K562 (cell line): ENCODE measurements at regions not wholly inside any gene's neighbourhood (a gene's known extent, or its start where the extent isn't known, plus 50 kb on each side); places are given as distances from the start of the nearest gene placed in this dataset.

Source experiments
- ATAC-seq: fragments of 200-7000 bp; cut with Tn5 transposase; 3 replicates; pipeline ENCODE4 v1.9.1; 2020; ENCODE audit warnings: moderate library complexity
- BruUV-seq: library from RNA; stranded (reverse); fragments of 400-500 nt; replicated peaks from 2 replicates; lab custom pipeline; 2021; lab: Mats Ljungman, UMichigan
- CTCF ChIA-PET: fragments of 300-600 bp; formaldehyde crosslinking; extraction: SDS; loops from one replicate; lab custom pipeline; 2021; ENCODE audit warnings: low intra/inter-chr PET ratio; lab: Yijun Ruan, JAX
- POLR2A ChIA-PET: fragments of 300-600, 350-650 bp; sonication (Branson Sonifier 250); formaldehyde crosslinking; extraction: SDS; loops from one replicate; lab custom pipeline; 2021; ENCODE audit warnings: antibody characterized with exemption, inconsistent platforms; lab: Yijun Ruan, JAX
- DNase-seq, 4 experiments: peaks; one replicate each; pipeline versions ENCODE4 v3.0.0 to v3.0.0-alpha.2; 2011 to 2018; ENCODE audit warnings: low spot score in 3 of 4, mixed read lengths in 3 of 4; ENCODE audit errors: extremely low read depth in 1 of 4
- FAIRE-seq: peaks from 2 replicates; lab custom pipeline; 2011; peaks lifted over from hg19 to GRCh38; lab: Jason Lieb, UNC
- H2AFZ ChIP-seq: 2 replicates; pipeline ENCODE4 v1.6.0; 2011; ENCODE audit warnings: low read depth, low read length, control low read depth, inconsistent platforms
- H3K27ac ChIP-seq: fragments of 200-600 bp; 3 replicates; pipeline ENCODE4 v1.8.0; 2011; ENCODE audit warnings: low read depth, mild to moderate bottlenecking, control low read depth, inconsistent platforms, low read length, moderate library complexity, mixed read lengths; ENCODE audit errors: extremely low read depth
- H3K27me3 ChIP-seq, 2 experiments: fragments of 300-600 bp in 1 of 2; 2 replicates in 1 of 2; 3 replicates in 1 of 2; pipeline versions ENCODE4 v1.6.0 to v1.8.0; 2011; ENCODE audit warnings: inconsistent platforms in 2 of 2, low read length in 2 of 2, mild to moderate bottlenecking in 1 of 2, mixed read lengths in 1 of 2, moderate library complexity in 1 of 2; ENCODE audit not compliant: control insufficient read depth in 2 of 2, insufficient read depth in 2 of 2
- H3K36me3 ChIP-seq: fragments of 300-600 bp; 3 replicates; pipeline ENCODE4 v1.8.0; 2011; ENCODE audit warnings: mild to moderate bottlenecking, low read length, inconsistent platforms; ENCODE audit not compliant: control insufficient read depth, insufficient read depth
- H3K4me1 ChIP-seq, 2 experiments: fragments of 200-600 bp in 1 of 2; replicated peaks in 1 of 2; 2 replicates in 1 of 2; 3 replicates in 1 of 2; pipeline versions ENCODE4 v1.5.1 to v1.8.0; 2011; ENCODE audit warnings: inconsistent platforms in 2 of 2, low read length in 2 of 2, mild to moderate bottlenecking in 1 of 2, mixed read lengths in 1 of 2, moderate library complexity in 1 of 2; ENCODE audit not compliant: control insufficient read depth in 2 of 2, insufficient read depth in 2 of 2
- H3K4me2 ChIP-seq: 2 replicates; pipeline ENCODE4 v1.6.1; 2011; ENCODE audit warnings: low read length, control low read depth, inconsistent platforms, mixed read lengths; ENCODE audit not compliant: insufficient read depth
- H3K4me3 ChIP-seq: fragments of 200-600 bp; sonication (generic), shearing (Covaris generic); 2 replicates; pipeline ENCODE4 v1.5.1; 2016; ENCODE audit warnings: control low read depth, inconsistent platforms
- H3K79me2 ChIP-seq: fragments of 200-600 bp; 3 replicates; pipeline ENCODE4 v1.8.0; 2011; ENCODE audit warnings: low read length, inconsistent platforms; ENCODE audit not compliant: control insufficient read depth, insufficient read depth
- H3K9ac ChIP-seq, 2 experiments: 2 replicates each; pipeline versions ENCODE4 v1.6.0 to v1.6.1; 2011; ENCODE audit warnings: low read depth in 2 of 2, low read length in 2 of 2, control low read depth in 1 of 2, inconsistent platforms in 1 of 2, mild to moderate bottlenecking in 1 of 2, mixed read lengths in 1 of 2; ENCODE audit not compliant: insufficient read depth in 1 of 2
- H3K9me1 ChIP-seq: one replicate; pipeline ENCODE4 v1.6.0; 2011; ENCODE audit warnings: inconsistent platforms, mild to moderate bottlenecking, low read length, moderate library complexity; ENCODE audit not compliant: control insufficient read depth, insufficient read depth
- H3K9me3 ChIP-seq: replicated peaks from 2 replicates; pipeline ENCODE4 v1.5.1; 2011; ENCODE audit warnings: low read depth, low read length, inconsistent platforms; ENCODE audit not compliant: control insufficient read depth, insufficient read depth
- H4K20me1 ChIP-seq: replicated peaks from 2 replicates; pipeline ENCODE4 v1.6.1; 2011; ENCODE audit warnings: low read length, inconsistent platforms, mixed read lengths; ENCODE audit not compliant: control insufficient read depth, insufficient read depth
- FOXJ3 ChIP-seq: sonication (generic); formaldehyde crosslinking; IDR thresholded peaks from 2 replicates; pipeline ENCODE4 v1.4.0; 2020; ENCODE audit warnings: mild to moderate bottlenecking, missing genetic modification reagents
- IRF1 ChIP-seq: sonication (generic); formaldehyde crosslinking; IDR thresholded peaks from 2 replicates; pipeline ENCODE4 v1.8.0; 2022; ENCODE audit warnings: missing genetic modification reagents, mild to moderate bottlenecking, borderline replicate concordance
- NFE2L1 ChIP-seq: fragments of 450-650 bp; IDR thresholded peaks from 2 replicates; pipeline ENCODE4 v1.6.1; 2016; ENCODE audit warnings: missing genetic modification characterization, low read depth, mild to moderate bottlenecking, missing compliant biosample characterization, moderate library complexity, borderline replicate concordance
- NR0B1 ChIP-seq: fragments of 450-650 bp; IDR thresholded peaks from one replicate; pipeline ENCODE4 v1.6.1; 2018; ENCODE audit warnings: mild to moderate bottlenecking, moderate library complexity; ENCODE audit not compliant: partially characterized antibody
- RREB1 ChIP-seq: fragments of 250-450 bp; sonication (Bioruptor Pico); IDR thresholded peaks from 2 replicates; pipeline ENCODE4 v1.4.0; 2020
- ZBTB26 ChIP-seq: fragments of 450-650 bp; formaldehyde crosslinking; IDR thresholded peaks from 2 replicates; pipeline ENCODE4 v1.4.0; 2022; ENCODE audit warnings: missing genetic modification characterization
- ZBTB9 ChIP-seq: fragments of 450-650 bp; formaldehyde crosslinking; IDR thresholded peaks from 2 replicates; pipeline ENCODE4 v1.4.0; 2020; ENCODE audit warnings: mild to moderate bottlenecking, moderate library complexity
- WGBS: fragments of 100-300 bp; shearing (Covaris generic); methylation state at CpG from one replicate; pipeline ENCODE4 v1.1.6; 2016; ENCODE audit warnings: low coverage, mixed read lengths; ENCODE audit not compliant: insufficient coverage; ENCODE audit errors: missing lambda C conversion rate; 5-methylcytosine and 5-hydroxymethylcytosine counted together
- in situ Hi-C: fragments of 300-500 bp; cut with MboI; formaldehyde crosslinking; loops from 4 replicates; pipeline ENCODE4 v1.15.0; 2018; ENCODE audit warnings: inconsistent platforms, mixed read lengths
- intact Hi-C: fragments of 100-400 bp; cut with micrococcal nuclease; formaldehyde crosslinking; loops from 2 replicates; pipeline ENCODE4 v1.14.2; 2022

- TF ChIP-seq RREB1 (CRISPR knock-in tag) (no peak), NFE2L1 (tag) (no peak)
These were observed 78.1 kb upstream of the TNIP3 start (continued) for GRCh38 chr4:121242188-121242750.

- CTCF ChIA-PET, result no interaction called here
- H3K9me3 ChIP-seq, result no peaks in the 10 kb centered on the region
- no peak overlapping the region for H3K9ac ChIP-seq
- H3K4me1 ChIP-seq, result no peaks in the 10 kb centered on the region
- no TSS peak for BruUV-seq
- H3K79me2 ChIP-seq, result no peaks in the 10 kb centered on the region
- H3K27me3 ChIP-seq, result no peaks in the 10 kb centered on the region
- WGBS, result 0% methylated on average over 2 of the region's 2 CpGs
- no peak overlapping the region for H3K4me3 ChIP-seq
- no peak overlapping the region for H3K4me2 ChIP-seq
- in situ Hi-C loops, result no loop called here
- TF ChIP-seq ZBTB9 (CRISPR knock-in tag), result no peak
- TF ChIP-seq FOXJ3 (CRISPR knock-in tag), result no peak
- no peak for TF ChIP-seq IRF1 (CRISPR knock-in tag)
- TF ChIP-seq ZBTB26 (CRISPR knock-in tag), result no peak
- no peak for TF ChIP-seq NR0B1
- H3K36me3 ChIP-seq, result no peaks in the 10 kb centered on the region
- no peaks in the 10 kb centered on the region for H4K20me1 ChIP-seq
- intact Hi-C loops, result no loop called here
- FAIRE-seq (no peak), ATAC-seq (no peak), DNase-seq (no peak)
- H3K9me1 ChIP-seq, result no peaks in the 10 kb centered on the region
- no peak overlapping the region for H3K27ac ChIP-seq
- no peak overlapping the region for H2AFZ ChIP-seq
- POLR2A ChIA-PET, result interaction anchor here (0.5 kb wide), 1 partner anchor 24 kb away, joined by 3 read pairs; no protein-coding TSS in a partner anchor
These were observed 75.8 kb upstream of the TNIP3 start for GRCh38 chr4:121239951-121240350.
